Erythroblast (primary cell): ENCODE measurements at regions not wholly inside any gene's neighbourhood (a gene's known extent, or its start where the extent isn't known, plus 50 kb on each side); places are given as distances from the start of the nearest gene placed in this dataset.

ENCODE experiments used
- GATA1 ChIP-seq: IDR thresholded peaks from 2 replicates; pipeline ENCODE4 v1.6.1; 2011; ENCODE audit warnings: low read depth, mild to moderate bottlenecking, control low read depth, low read length, moderate library complexity
- POLR2A ChIP-seq: IDR thresholded peaks from 2 replicates; pipeline ENCODE4 v1.6.1; 2011; ENCODE audit warnings: mild to moderate bottlenecking, low read length

DNA sequence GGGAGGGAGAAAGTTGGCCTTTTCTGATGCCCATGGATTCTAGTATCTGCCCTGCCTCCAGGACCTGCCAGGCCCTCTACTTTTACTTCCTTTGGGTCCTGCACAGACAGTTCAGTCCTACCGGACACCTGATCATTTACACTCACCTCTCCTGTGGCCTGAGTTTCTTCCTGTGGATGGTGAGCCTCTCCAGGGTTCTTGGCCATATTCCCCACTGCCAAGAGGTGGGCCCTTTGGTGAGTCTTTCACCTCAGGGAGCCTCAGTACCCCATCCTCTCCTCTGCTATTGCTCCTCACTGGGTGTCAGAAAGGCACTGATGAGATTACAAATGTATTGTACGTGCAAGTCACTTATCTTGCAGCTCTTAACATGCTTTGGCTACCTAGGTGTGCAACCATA, 81.4 kb upstream of the ETV3 start:
- TF ChIP-seq POLR2A, result no peak
- no peak for TF ChIP-seq GATA1
